Kidney epithelial cell (primary cell): ENCODE measurements at regions not wholly inside any gene's neighbourhood (a gene's known extent, or its start where the extent isn't known, plus 50 kb on each side); places are given as distances from the start of the nearest gene placed in this dataset.

ENCODE experiments used
- DNase-seq: peaks from one replicate; pipeline ENCODE4 v3.0.0-alpha.2; 2010; ENCODE audit warnings: low read depth
- H3K27me3 ChIP-seq: 2 replicates; pipeline ENCODE4 v1.6.0; 2011; ENCODE audit warnings: low read length; ENCODE audit not compliant: control insufficient read depth, insufficient read depth
- H3K36me3 ChIP-seq: 2 replicates; pipeline ENCODE4 v1.5.1; 2011; ENCODE audit warnings: low read length; ENCODE audit not compliant: control insufficient read depth, insufficient read depth
- H3K4me3 ChIP-seq: 2 replicates; pipeline ENCODE4 v1.5.1; 2011; ENCODE audit warnings: low read depth, mild to moderate bottlenecking, control low read depth, low read length
- CTCF ChIP-seq: IDR thresholded peaks from 2 replicates; pipeline ENCODE4 v1.5.1; 2011; ENCODE audit warnings: mild to moderate bottlenecking, moderate library complexity, low read length, control low read depth, inconsistent platforms; ENCODE audit not compliant: insufficient read depth, poor library complexity, severe bottlenecking

- Histone ChIP-seq H3K36me3 (no peaks in the 10 kb centered on the region), H3K4me3 (no peak overlapping the region), H3K27me3 (no peaks in the 10 kb centered on the region)
- no peak for TF ChIP-seq CTCF
- DNase-seq, result no peak
Measured at GRCh38 chr2:150019063-150019462, 431.5 kb upstream of the MMADHC start.

- no peaks in the 10 kb centered on the region for H3K36me3 ChIP-seq
- no peak overlapping the region for H3K4me3 ChIP-seq
- H3K27me3 ChIP-seq, result no peaks in the 10 kb centered on the region
- DNase-seq, result no peak
- no peak for TF ChIP-seq CTCF
Measured at GRCh38 chr2:150012986-150013385, 425.4 kb upstream of the MMADHC start.

GRCh38 chr2:150011161-150011730 lies 423.7 kb upstream of the MMADHC start:
- Histone ChIP-seq H3K36me3 (no peaks in the 10 kb centered on the region), H3K4me3 (no peak overlapping the region), H3K27me3 (no peaks in the 10 kb centered on the region)
- no peak for DNase-seq
- no peak for TF ChIP-seq CTCF

GRCh38 chr2:150008901-150009300 lies 421.3 kb upstream of the MMADHC start:
- no peaks in the 10 kb centered on the region for H3K27me3 ChIP-seq
- H3K4me3 ChIP-seq, result no peak overlapping the region
- no peak for TF ChIP-seq CTCF
- no peaks in the 10 kb centered on the region for H3K36me3 ChIP-seq
- DNase-seq, result no peak

- no peaks in the 10 kb centered on the region for H3K27me3 ChIP-seq
- TF ChIP-seq CTCF, result no peak
- H3K4me3 ChIP-seq, result no peak overlapping the region
- DNase-seq, result no peak
- no peaks in the 10 kb centered on the region for H3K36me3 ChIP-seq
Measured at GRCh38 chr2:150007815-150008430, 420.3 kb upstream of the MMADHC start.

GRCh38 chr2:150006591-150006990 lies 419.0 kb upstream of the MMADHC start:
- H3K4me3 ChIP-seq, result no peak overlapping the region
- DNase-seq, result no peak
- H3K27me3 ChIP-seq, result no peaks in the 10 kb centered on the region
- no peak for TF ChIP-seq CTCF
- H3K36me3 ChIP-seq, result no peaks in the 10 kb centered on the region
